WTC11 (cell line): ENCODE measurements at regions not wholly inside any gene's neighbourhood (a gene's known extent, or its start where the extent isn't known, plus 50 kb on each side); places are given as distances from the start of the nearest gene placed in this dataset.
"Not testable (repeated sequence)": the region's sequence is repeated elsewhere in the genome, so short reads cannot be mapped to it uniquely, and the experiment has no call there.

Experiments used
- ATAC-seq: fragments of 200-7000 bp; cut with Tn5 transposase; 2 replicates; pipeline ENCODE4 v1.10.0; 2021; ENCODE audit warnings: mild to moderate bottlenecking, moderate library complexity
- CTCF ChIA-PET: fragments of 300-600 bp; sonication (Branson Sonifier 250); formaldehyde crosslinking; loops from one replicate; lab custom pipeline; 2021; ENCODE audit warnings: antibody characterized with exemption; lab: Charles Lee
- POLR2A ChIA-PET: fragments of 350-600 bp; sonication (Branson Sonifier 250); formaldehyde crosslinking; loops from one replicate; lab custom pipeline; 2021; ENCODE audit warnings: antibody characterized with exemption; lab: Charles Lee
- DNase-seq: peaks from one replicate; pipeline ENCODE4 v3.0.0; 2021; ENCODE audit warnings: low spot score
- H3K27ac Mint-ChIP-seq: 2 replicates; pipeline ENCODE4 v1.8.0; 2021; ENCODE audit warnings: mixed read lengths
- H3K27me3 Mint-ChIP-seq: 2 replicates; pipeline ENCODE4 v1.8.0; 2021; ENCODE audit warnings: low read depth, mild to moderate bottlenecking, moderate library complexity, mixed read lengths
- H3K36me3 Mint-ChIP-seq: 2 replicates; pipeline ENCODE4 v1.8.0; 2021; ENCODE audit warnings: mixed read lengths
- H3K4me1 Mint-ChIP-seq: 2 replicates; pipeline ENCODE4 v1.8.0; 2022; ENCODE audit warnings: mixed read lengths
- H3K4me3 Mint-ChIP-seq: 2 replicates; pipeline ENCODE4 v1.8.0; 2021; ENCODE audit warnings: mild to moderate bottlenecking, moderate library complexity, mixed read lengths
- H3K9me3 Mint-ChIP-seq: 2 replicates; pipeline ENCODE4 v1.8.0; 2021; ENCODE audit warnings: mixed read lengths
- ATF3 ChIP-seq: sonication (generic); formaldehyde crosslinking; conservative IDR thresholded peaks from 2 replicates; pipeline ENCODE4 v1.8.1; 2022; ENCODE audit warnings: mild to moderate bottlenecking, missing genetic modification reagents
- ETV6 ChIP-seq: sonication (generic); formaldehyde crosslinking; IDR thresholded peaks from 2 replicates; pipeline ENCODE4 v1.8.1; 2022; ENCODE audit warnings: mild to moderate bottlenecking, missing genetic modification reagents
- GTF2I ChIP-seq: fragments of 250-450 bp; sonication (Bioruptor Pico); conservative IDR thresholded peaks from 2 replicates; pipeline ENCODE4 v1.4.0; 2021; ENCODE audit warnings: mild to moderate bottlenecking
- KAT7 ChIP-seq: sonication (generic); formaldehyde crosslinking; IDR thresholded peaks from 2 replicates; pipeline ENCODE4 v1.8.1; 2023; ENCODE audit warnings: missing genetic modification reagents, mild to moderate bottlenecking, borderline replicate concordance
- MYBL2 ChIP-seq: sonication (generic); formaldehyde crosslinking; IDR thresholded peaks from 2 replicates; pipeline ENCODE4 v1.8.1; 2023; ENCODE audit warnings: mild to moderate bottlenecking, moderate library complexity, missing genetic modification reagents
- NFATC4 ChIP-seq: fragments of 250-450 bp; sonication (Bioruptor Pico); IDR thresholded peaks from 2 replicates; pipeline ENCODE4 v1.9.0; 2021; ENCODE audit warnings: mild to moderate bottlenecking
- PREB ChIP-seq: sonication (generic); formaldehyde crosslinking; IDR thresholded peaks from 2 replicates; pipeline ENCODE4 v1.8.1; 2022; ENCODE audit warnings: mild to moderate bottlenecking, missing genetic modification reagents, moderate library complexity, borderline replicate concordance
- PRRX2 ChIP-seq: fragments of 250-450 bp; sonication (Bioruptor Pico); IDR thresholded peaks from 2 replicates; pipeline ENCODE4 v1.8.0; 2021; ENCODE audit warnings: mild to moderate bottlenecking
- RORB ChIP-seq: fragments of 250-450 bp; sonication (Bioruptor Pico); IDR thresholded peaks from 2 replicates; pipeline ENCODE4 v1.9.0; 2021; ENCODE audit warnings: mild to moderate bottlenecking
- SMAD3 ChIP-seq: sonication (generic); formaldehyde crosslinking; IDR thresholded peaks from 2 replicates; pipeline ENCODE4 v1.8.0; 2022; ENCODE audit warnings: missing genetic modification reagents, mild to moderate bottlenecking, borderline replicate concordance
- SMAD4 ChIP-seq: sonication (generic); formaldehyde crosslinking; IDR thresholded peaks from 2 replicates; pipeline ENCODE4 v1.8.0; 2022; ENCODE audit warnings: mild to moderate bottlenecking, missing genetic modification reagents
- SOX15 ChIP-seq: fragments of 250-450 bp; sonication (Bioruptor Pico); IDR thresholded peaks from 2 replicates; pipeline ENCODE4 v1.9.0; 2021; ENCODE audit warnings: mild to moderate bottlenecking
- STAT6 ChIP-seq: sonication (generic); formaldehyde crosslinking; conservative IDR thresholded peaks from 2 replicates; pipeline ENCODE4 v1.8.1; 2023; ENCODE audit warnings: mild to moderate bottlenecking, low read depth, missing genetic modification reagents, moderate library complexity
- TEAD4 ChIP-seq: sonication (generic); formaldehyde crosslinking; IDR thresholded peaks from 2 replicates; pipeline ENCODE4 v1.8.0; 2022; ENCODE audit warnings: mild to moderate bottlenecking, missing genetic modification reagents
- TP53 ChIP-seq: sonication (generic); formaldehyde crosslinking; IDR thresholded peaks from 2 replicates; pipeline ENCODE4 v1.8.1; 2023; ENCODE audit warnings: mild to moderate bottlenecking, missing genetic modification reagents
- ZBTB21 ChIP-seq: sonication (generic); formaldehyde crosslinking; IDR thresholded peaks from 2 replicates; pipeline ENCODE4 v1.8.1; 2023; ENCODE audit warnings: mild to moderate bottlenecking, missing genetic modification reagents, borderline replicate concordance
- ZNF121 ChIP-seq: sonication (generic); formaldehyde crosslinking; IDR thresholded peaks from 2 replicates; pipeline ENCODE4 v1.8.0; 2023; ENCODE audit warnings: missing genetic modification reagents
- ZNF263 ChIP-seq: sonication (generic); formaldehyde crosslinking; IDR thresholded peaks from 2 replicates; pipeline ENCODE4 v1.8.1; 2022; ENCODE audit warnings: low read depth, mild to moderate bottlenecking, moderate library complexity, missing genetic modification reagents
- ZNF317 ChIP-seq: sonication (generic); formaldehyde crosslinking; IDR thresholded peaks from 2 replicates; pipeline ENCODE4 v1.8.1; 2023; ENCODE audit warnings: low read depth, mild to moderate bottlenecking, moderate library complexity, missing genetic modification reagents, borderline replicate concordance
- ZNF425 ChIP-seq: fragments of 250-450 bp; sonication (Bioruptor Pico); conservative IDR thresholded peaks from 2 replicates; pipeline ENCODE4 v1.9.0; 2021; ENCODE audit warnings: mild to moderate bottlenecking
- ZNF671 ChIP-seq: fragments of 250-450 bp; sonication (Bioruptor Pico); IDR thresholded peaks from 2 replicates; pipeline ENCODE4 v1.8.0; 2021; ENCODE audit warnings: mild to moderate bottlenecking
- ZSCAN18 ChIP-seq: fragments of 250-450 bp; sonication (Bioruptor Pico); IDR thresholded peaks from 2 replicates; pipeline ENCODE4 v2.1.2; 2022; ENCODE audit warnings: mild to moderate bottlenecking, moderate library complexity

GRCh38 chr5:128708841-128709240 lies 170.8 kb upstream of the FBN2 start (continued):
- TF ChIP-seq ZNF317 (no peak), ZSCAN18 (no peak), ETV6 (CRISPR knock-in tag) (no peak)

GRCh38 chr5:128711216-128711615 lies 173.2 kb upstream of the FBN2 start:
- no peaks in the 10 kb centered on the region for H3K27me3 Mint-ChIP-seq

GRCh38 chr5:128714551-128714950 lies 176.5 kb upstream of the FBN2 start:
- ChIA-PET POLR2A (no interaction called here), CTCF (no interaction called here)
- no peak for DNase-seq
- Mint-ChIP-seq H3K9me3 (peaks cover 9% of the 10 kb centered on the region), H3K4me3 (no peak overlapping the region), H3K4me1 (peaks cover 7% of the 10 kb centered on the region; the same call in 1 of the 2 replicates), H3K36me3 (no peaks in the 10 kb centered on the region), H3K27me3 (no peaks in the 10 kb centered on the region), H3K27ac (no peak overlapping the region)
- TF ChIP-seq KAT7 (CRISPR knock-in tag) (no peak), ATF3 (no peak), RORB (CRISPR knock-in tag) (no peak), ZBTB21 (no peak), ZNF121 (CRISPR knock-in tag) (no peak), SOX15 (CRISPR knock-in tag) (no peak), GTF2I (no peak), TP53 (CRISPR knock-in tag) (no peak), ZNF263 (CRISPR knock-in tag) (no peak), SMAD4 (CRISPR knock-in tag) (no peak), ZNF671 (CRISPR knock-in tag) (no peak), TEAD4 (CRISPR knock-in tag) (no peak), ZNF425 (no peak)
- ATAC-seq, result no peak

More at GRCh38 chr5:128711216-128711615, 173.2 kb upstream of the FBN2 start:
- TF ChIP-seq TEAD4 (CRISPR knock-in tag) (no peak), PRRX2 (CRISPR knock-in tag) (no peak), KAT7 (CRISPR knock-in tag) (no peak)
- TF ChIP-seq, all 79 proteins: peak for 0
- Mint-ChIP-seq H3K36me3 (no peaks in the 10 kb centered on the region), H3K4me3 (no peak overlapping the region), H3K27ac (no peak overlapping the region), H3K9me3 (peaks cover 16% of the 10 kb centered on the region), H3K4me1 (peaks cover 7% of the 10 kb centered on the region; the same call in 1 of the 2 replicates)
- ATAC-seq (no peak), DNase-seq (no peak)
- CTCF ChIA-PET, result no interaction called here
- POLR2A ChIA-PET, result no interaction called here

GRCh38 chr5:128722551-128722950 lies 184.5 kb upstream of the FBN2 start:
- Mint-ChIP-seq H3K27me3 (no peaks in the 10 kb centered on the region), H3K27ac (no peak overlapping the region), H3K4me3 (no peak overlapping the region), H3K9me3 (peaks cover 8% of the 10 kb centered on the region), H3K4me1 (no peaks in the 10 kb centered on the region), H3K36me3 (no peaks in the 10 kb centered on the region)
- ATAC-seq, result no peak
- ChIA-PET POLR2A (interaction anchor here (0.7 kb wide), 1 partner anchor 22 kb away, joined by 4 read pairs; no protein-coding TSS in a partner anchor), CTCF (no interaction called here)
- DNase-seq, result no peak
- TF ChIP-seq NFATC4 (CRISPR knock-in tag) (no peak), SMAD3 (CRISPR knock-in tag) (no peak), STAT6 (no peak), ZNF317 (no peak), ZNF671 (CRISPR knock-in tag) (no peak), PREB (CRISPR knock-in tag) (no peak), MYBL2 (CRISPR knock-in tag) (no peak)

- H3K27ac Mint-ChIP-seq, H3K27me3 Mint-ChIP-seq, H3K9me3 Mint-ChIP-seq, H3K36me3 Mint-ChIP-seq, H3K4me1 Mint-ChIP-seq, H3K4me3 Mint-ChIP-seq, CTCF ChIA-PET, ATAC-seq, DNase-seq: not testable (repeated sequence)
- POLR2A ChIA-PET, result interaction anchor here (0.7 kb wide), 1 partner anchor 15 kb away, joined by 3 read pairs; no protein-coding TSS in a partner anchor
These were observed 192.0 kb upstream of the FBN2 start for GRCh38 chr5:128730021-128730420.
